ENCODE measurements at regions not wholly inside any gene's neighbourhood (a gene's known extent, or its start where the extent isn't known, plus 50 kb on each side); places are given as distances from the start of the nearest gene placed in this dataset.

DNA sequence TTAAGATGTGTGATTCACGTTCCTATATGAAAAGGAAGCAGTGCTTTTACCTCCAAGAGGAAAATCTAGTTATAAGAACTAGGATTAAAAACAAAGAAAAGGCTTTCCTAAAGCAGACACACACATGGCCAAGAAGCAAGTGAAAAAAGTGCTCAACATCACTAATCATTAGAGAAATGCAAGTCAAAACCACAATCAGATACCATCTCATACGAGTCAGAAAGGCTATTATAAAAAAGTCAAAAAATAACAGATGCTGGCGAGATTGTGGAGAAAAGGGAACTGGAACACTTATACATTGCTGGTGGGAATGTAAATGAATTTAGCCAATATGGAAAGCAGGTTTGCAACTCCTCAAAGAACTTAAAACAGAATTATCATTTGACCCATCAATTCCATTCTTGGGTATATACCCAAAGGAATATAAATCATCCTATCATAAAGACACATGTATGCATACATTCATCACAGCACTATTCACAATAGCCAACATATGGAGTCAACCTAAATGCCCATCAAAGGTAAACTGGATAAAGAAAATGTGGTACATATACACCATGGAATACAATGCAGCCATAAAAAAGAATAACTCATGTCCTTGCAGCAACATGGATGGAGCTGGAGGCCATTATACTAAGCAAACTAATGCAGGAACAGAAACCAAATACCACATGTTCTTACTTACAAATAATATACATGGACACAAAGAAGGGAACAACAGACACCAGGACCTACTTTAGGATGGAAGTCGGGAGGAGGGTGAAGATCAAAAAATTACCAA is 285.3 kb downstream of the RAD51AP2 start:
- TF ChIP-seq, protein P1, sequence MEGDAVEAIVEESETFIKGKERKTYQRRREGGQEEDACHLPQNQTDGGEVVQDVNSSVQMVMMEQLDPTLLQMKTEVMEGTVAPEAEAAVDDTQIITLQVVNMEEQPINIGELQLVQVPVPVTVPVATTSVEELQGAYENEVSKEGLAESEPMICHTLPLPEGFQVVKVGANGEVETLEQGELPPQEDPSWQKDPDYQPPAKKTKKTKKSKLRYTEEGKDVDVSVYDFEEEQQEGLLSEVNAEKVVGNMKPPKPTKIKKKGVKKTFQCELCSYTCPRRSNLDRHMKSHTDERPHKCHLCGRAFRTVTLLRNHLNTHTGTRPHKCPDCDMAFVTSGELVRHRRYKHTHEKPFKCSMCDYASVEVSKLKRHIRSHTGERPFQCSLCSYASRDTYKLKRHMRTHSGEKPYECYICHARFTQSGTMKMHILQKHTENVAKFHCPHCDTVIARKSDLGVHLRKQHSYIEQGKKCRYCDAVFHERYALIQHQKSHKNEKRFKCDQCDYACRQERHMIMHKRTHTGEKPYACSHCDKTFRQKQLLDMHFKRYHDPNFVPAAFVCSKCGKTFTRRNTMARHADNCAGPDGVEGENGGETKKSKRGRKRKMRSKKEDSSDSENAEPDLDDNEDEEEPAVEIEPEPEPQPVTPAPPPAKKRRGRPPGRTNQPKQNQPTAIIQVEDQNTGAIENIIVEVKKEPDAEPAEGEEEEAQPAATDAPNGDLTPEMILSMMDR (IDR thresholded peaks at IDR 0.05; ENCODE audit: borderline replicate concordance, control extremely low read depth, extremely low read depth, insufficient read depth, missing control alignments) = no peak
- in situ Hi-C loops (cut with MboI; ENCODE audit: low sequenced_read_pairs, unreplicated experiment) = no loop called here
- no peak for DNase-seq (ENCODE audit: low spot score)

- in situ Hi-C loops (cut with MboI; ENCODE audit: low sequenced_read_pairs, unreplicated experiment) = no loop called here
- TF ChIP-seq, protein P1 (IDR thresholded peaks at IDR 0.05; ENCODE audit: borderline replicate concordance, control extremely low read depth, extremely low read depth, insufficient read depth, missing control alignments) = no peak
- DNase-seq (ENCODE audit: low spot score) = no peak
Measured at GRCh38 chr2:17231394-17231965, 286.8 kb downstream of the RAD51AP2 start.

DNA sequence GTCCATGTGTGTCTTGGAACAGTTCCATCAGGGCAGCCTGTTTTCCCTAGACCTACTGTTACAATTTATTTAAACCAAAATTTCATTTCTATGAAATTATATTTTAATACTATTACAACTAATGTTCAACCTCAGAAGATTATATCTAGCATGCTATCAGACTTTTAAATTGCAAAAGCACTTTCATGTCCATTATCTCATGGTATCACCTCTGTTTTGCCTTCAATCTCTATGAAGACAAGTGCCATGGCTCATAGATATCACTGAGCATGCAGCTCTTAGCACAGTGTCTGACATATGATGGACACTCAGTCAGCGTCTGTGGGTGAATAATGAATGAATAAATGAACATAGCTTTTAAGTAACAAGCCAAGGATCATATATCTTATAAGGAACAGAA is 288.8 kb downstream of the RAD51AP2 start:
- TF ChIP-seq, protein P1 (IDR thresholded peaks at IDR 0.05; ENCODE audit: borderline replicate concordance, control extremely low read depth, extremely low read depth, insufficient read depth, missing control alignments) = no peak
- DNase-seq (ENCODE audit: low spot score) = no peak
- in situ Hi-C loops (cut with MboI; ENCODE audit: low sequenced_read_pairs, unreplicated experiment) = no loop called here

- TF ChIP-seq, protein P1 (IDR thresholded peaks at IDR 0.05; ENCODE audit: borderline replicate concordance, control extremely low read depth, extremely low read depth, insufficient read depth, missing control alignments) = no peak
- DNase-seq (ENCODE audit: low spot score) = no peak
- in situ Hi-C loops (cut with MboI; ENCODE audit: low sequenced_read_pairs, unreplicated experiment) = no loop called here
Measured at GRCh38 chr2:17228461-17228860, 289.8 kb downstream of the RAD51AP2 start.

DNA sequence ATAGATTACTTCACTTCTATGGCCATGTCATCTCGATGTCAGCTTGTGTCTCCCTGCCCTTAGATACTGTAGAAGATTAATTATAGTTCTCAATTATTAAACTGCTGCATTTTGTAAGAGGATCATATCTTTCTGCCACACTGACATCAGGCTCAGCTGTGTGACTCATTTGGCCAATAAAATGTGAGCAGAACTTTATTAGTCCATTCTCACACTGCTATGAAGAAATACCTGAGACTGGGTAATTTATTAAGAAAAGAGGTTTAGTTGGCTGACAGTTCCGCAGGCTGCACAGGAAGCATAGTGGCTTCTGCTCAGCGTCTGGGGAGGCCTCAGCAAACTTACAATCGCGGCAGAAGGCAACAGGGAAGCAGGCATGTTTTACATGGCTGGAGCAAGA is 290.4 kb downstream of the RAD51AP2 start:
- in situ Hi-C loops (cut with MboI; ENCODE audit: low sequenced_read_pairs, unreplicated experiment) = no loop called here
- no peak for DNase-seq (ENCODE audit: low spot score)
- TF ChIP-seq, protein P1 (IDR thresholded peaks at IDR 0.05; ENCODE audit: borderline replicate concordance, control extremely low read depth, extremely low read depth, insufficient read depth, missing control alignments) = no peak

- in situ Hi-C loops (cut with MboI; ENCODE audit: low sequenced_read_pairs, unreplicated experiment) = no loop called here
- no peak for DNase-seq (ENCODE audit: low spot score)
- TF ChIP-seq, protein P1 (IDR thresholded peaks at IDR 0.05; ENCODE audit: borderline replicate concordance, control extremely low read depth, extremely low read depth, insufficient read depth, missing control alignments) = no peak
Measured at GRCh38 chr2:17226941-17227490, 291.2 kb downstream of the RAD51AP2 start.

All from GM13976 (cell line).